Stimulated activated CD4-positive, alpha-beta T cell treated with anti-CD3 and anti-CD28 coated beads, Interleukin-1b, Interleukin-23, amount 100 ng/mL, for 4 hours (primary cell): ENCODE measurements at regions not wholly inside any gene's neighbourhood (a gene's known extent, or its start where the extent isn't known, plus 50 kb on each side); places are given as distances from the start of the nearest gene placed in this dataset.

Experiments used
- DNase-seq, 2 donors: peaks; one replicate each; pipeline ENCODE4 v3.0.0-alpha.2; 2020; ENCODE audit warnings: low read depth in 2 of 2

DNA sequence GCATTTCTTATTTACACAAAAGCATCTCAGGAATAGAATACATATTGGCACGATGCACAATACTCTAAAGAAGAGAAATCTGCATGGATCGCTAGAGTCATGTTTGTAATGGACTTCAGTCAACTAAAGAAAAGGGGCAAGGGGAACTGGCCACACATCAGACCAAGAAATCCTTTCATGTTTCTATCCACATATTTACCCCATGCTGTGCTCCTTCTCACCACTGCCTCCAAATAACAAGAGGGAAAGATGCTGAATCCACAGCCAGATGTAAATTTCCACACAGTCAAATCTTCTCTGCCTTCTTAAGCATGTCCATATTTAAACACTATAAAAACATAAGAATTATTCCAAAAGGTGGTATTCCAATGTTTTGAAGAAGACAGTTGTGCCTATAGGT lies 67.6 kb downstream of the COX18 start:
- no peak for DNase-seq

- DNase-seq = no peak
These were observed 72.1 kb downstream of the COX18 start for GRCh38 chr4:72997409-72997808.

- DNase-seq = no peak
These were observed 74.8 kb downstream of the COX18 start for GRCh38 chr4:72994670-72995069.

GRCh38 chr4:72993876-72994275 lies 75.6 kb downstream of the COX18 start:
- no peak for DNase-seq

DNA sequence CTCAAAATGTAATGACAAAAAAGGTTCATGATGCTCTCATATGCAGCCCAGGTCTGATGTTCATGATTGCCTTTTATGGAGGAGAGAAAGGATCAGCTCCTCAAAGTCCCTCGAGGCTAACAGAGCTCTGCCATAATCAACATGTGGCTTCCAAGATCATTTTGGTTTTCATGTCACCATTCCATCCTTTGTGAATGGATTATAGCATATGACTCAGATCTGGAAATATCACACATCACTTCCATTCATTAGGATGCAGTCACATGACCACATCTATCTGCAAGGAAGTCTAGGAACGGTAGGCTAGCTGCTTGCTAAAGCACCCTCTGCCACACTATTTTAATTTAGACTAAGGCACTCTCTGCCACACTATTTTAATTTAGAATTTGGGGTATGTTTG lies 77.6 kb downstream of the COX18 start:
- DNase-seq = no peak

DNA sequence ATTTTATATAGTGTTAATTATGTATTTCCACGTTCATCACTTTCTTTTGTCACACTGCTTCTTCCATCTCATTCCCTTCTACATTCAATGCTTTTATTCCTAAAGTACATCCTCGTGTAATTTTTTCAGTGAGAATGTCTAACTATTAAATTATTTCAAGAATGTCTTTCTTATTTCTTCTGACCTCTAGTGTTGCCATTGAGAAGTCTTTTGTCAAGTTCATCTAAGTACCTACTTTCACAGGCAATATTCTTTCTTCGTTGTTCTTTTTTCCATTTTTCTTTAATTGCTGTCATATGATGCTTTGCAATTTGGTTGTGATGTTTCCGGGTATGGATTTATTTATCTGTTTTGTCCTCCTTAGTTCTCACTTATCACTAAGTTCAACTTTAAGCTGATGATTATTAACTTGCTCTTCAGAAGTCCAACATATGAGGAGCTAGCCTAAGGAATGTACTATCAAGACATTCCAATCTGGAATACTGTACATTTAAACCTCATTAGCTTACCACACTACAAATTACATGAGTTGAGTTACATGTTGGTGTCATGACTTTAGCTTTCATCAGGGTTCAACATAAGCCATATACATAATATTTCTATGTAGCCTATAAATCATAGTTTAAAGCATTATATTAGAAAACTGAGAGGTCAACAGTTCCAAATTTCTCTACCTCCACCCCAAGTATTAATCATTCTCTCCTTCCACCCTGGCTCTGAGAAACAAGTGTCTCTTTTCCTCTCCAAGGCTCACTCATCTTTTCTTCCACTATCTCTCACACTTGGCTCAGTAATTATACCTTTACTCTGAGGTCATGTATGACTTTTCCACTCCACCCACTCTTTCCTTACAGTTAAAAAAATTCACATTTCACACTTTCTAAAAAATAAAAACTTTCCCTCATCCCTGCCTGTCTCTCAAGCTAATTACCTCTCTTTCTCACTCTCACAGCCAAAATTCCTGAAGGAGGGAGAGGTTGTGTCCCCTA lies 81.5 kb downstream of the COX18 start:
- DNase-seq = no peak

GRCh38 chr4:72984351-72984750 lies 85.2 kb downstream of the COX18 start:
- no peak for DNase-seq

DNA sequence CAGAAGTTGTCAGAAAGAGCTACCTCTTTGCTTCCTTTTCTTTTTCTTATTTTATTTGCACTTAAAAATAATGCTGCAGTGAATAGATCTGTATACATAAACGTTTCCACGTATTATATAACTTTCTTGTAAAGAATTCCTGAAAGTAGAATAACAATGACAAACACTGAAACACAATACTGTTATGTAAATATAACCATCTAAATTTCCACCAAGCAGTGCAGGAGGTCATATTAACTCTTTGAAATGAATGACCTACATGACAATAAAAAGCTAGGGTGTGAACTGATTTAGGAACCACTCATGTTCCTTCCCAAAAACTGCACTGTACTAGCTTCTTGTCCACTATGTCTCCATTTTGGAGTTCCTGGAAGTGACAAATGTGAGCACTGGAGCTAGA lies 85.8 kb downstream of the COX18 start:
- no peak for DNase-seq

DNA sequence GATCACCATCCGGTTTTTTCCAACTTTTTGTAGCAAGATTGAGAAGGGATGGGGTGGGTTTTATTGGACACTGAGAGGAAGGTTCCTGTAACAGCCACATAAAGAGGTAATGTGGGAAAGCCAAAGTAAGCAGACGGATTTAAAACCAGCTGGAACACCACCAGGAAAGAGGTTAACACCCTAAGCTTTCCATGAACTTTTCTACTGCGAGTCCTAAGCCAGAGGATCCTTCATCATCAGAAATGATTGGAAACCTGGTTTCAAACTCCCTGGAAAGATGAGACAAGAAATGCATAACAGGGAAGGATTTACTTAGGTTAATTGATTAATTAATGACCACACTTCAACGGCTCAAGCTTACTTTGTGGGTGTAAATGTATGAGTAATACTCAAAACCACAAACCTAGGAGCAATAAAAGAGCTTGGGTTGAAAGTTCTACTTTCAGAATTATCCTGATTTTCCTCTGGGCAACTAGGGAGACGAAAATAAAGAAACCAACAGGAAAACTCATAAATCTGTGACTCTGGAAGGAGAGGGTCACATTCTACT lies 91.5 kb downstream of the COX18 start:
- no peak for DNase-seq

GRCh38 chr4:72975488-72975784 lies 94.1 kb downstream of the COX18 start:
- no peak for DNase-seq

- DNase-seq = no peak
These were observed 94.6 kb downstream of the COX18 start for GRCh38 chr4:72974694-72975487.

- DNase-seq = no peak
These were observed 97.9 kb downstream of the COX18 start for GRCh38 chr4:72971572-72971971.

- no peak for DNase-seq
These were observed 98.8 kb downstream of the COX18 start for GRCh38 chr4:72970756-72971155.

GRCh38 chr4:72969976-72970375 lies 99.5 kb downstream of the COX18 start:
- no peak for DNase-seq

DNA sequence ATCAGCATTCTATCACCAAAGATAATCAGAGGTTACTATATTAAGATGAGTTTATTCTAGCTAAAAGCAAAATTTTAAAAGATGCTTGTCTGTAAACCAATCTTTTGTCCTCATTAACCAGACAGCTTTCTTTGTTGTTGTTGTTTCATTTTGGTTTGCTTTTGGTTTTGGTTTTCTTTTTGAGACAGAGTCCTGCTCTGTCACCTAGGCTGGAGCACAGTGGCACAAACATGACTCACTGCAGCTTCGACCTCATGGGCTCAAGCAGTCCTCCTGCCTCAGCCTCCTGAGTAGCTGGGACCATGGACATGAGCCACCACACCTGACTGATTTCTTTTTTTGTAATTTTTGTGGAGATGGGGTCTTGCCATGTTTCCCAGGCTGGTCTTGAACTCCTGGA lies 102.9 kb downstream of the COX18 start:
- DNase-seq = no peak

- DNase-seq = no peak
These were observed 110.1 kb downstream of the COX18 start for GRCh38 chr4:72959411-72959810.

- DNase-seq = no peak
These were observed 114.7 kb downstream of the COX18 start for GRCh38 chr4:72954811-72955210.

GRCh38 chr4:72953571-72953970 lies 115.9 kb downstream of the COX18 start:
- DNase-seq = no peak

DNA sequence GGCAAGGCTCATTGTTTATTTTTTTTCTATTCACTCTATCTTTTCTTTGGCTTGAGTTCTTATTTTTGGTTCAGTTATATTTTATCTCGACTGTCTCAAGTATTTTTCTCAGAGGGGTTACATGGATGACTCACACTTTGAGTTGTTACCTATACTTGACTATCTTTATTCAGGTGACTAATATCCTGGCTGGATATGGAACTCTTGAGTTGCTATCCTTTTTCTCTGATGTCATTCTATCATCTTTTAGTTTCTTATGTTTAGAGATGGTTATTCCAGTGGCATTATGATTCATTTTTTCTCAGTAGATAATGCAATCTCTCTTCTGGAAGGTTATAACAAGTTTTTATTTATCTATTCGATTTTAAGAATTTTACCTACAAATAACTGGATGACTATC lies 117.9 kb downstream of the COX18 start:
- no peak for DNase-seq

DNA sequence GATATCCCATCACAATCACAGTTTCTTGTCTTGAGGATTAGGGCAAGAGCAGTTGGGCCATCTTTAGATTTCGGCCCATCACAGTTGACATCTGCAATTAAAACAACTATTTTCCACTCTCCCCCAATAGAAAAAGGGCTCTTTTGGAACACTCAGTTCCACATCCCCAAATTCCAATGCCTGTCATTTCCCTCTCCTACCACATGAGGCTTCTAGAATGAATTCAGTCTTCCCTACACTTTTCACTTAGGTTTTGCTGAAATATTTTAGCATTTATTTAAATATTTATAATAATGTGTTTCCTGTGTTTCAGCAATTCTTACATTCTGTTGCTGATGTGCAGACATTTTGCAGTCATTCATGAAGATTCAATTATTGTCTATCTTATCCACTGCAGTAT lies 118.4 kb downstream of the COX18 start:
- DNase-seq = no peak

- DNase-seq = no peak
These were observed 121.4 kb downstream of the COX18 start for GRCh38 chr4:72948080-72948479.

DNA sequence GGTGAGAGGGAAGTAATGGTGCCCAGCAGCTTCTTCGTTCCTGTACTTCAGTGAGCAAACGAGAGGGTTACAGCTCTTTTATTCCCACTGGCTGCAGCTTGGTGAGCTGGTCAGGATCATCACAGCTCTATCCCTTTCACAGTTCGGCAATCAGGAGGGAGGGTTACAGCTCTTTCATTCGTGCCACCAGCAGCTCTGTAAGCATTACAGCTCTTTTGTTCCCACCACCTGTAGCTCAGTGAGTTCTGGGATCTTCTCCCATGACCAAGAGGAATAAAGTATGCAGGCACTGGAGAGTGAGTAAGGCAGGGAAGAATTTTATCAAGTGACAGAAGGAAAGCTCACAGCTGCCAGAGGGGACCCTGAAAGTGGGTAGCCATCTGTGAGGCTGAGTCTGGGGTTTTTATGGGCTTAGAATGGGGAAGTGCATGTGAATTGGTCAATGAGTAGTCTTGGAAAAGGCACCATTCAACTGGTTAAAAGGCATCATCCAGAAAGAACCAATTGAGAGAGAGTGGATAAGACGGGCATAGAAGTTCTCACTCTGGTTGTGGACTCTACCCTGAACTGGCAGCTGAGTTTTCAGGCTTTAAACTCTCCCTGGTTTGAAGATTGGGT lies 123.7 kb downstream of the COX18 start:
- no peak for DNase-seq
